Peyer's patch (tissue), 4 donors: ENCODE measurements at regions not wholly inside any gene's neighbourhood (a gene's known extent, or its start where the extent isn't known, plus 50 kb on each side); places are given as distances from the start of the nearest gene placed in this dataset.

Experiments used
- POLR2A ChIP-seq, 2 donors: fragments of 450-650 bp; IDR thresholded peaks; one replicate each; pipeline ENCODE4 v1.5.1; 2017; ENCODE audit warnings: antibody characterized with exemption in 2 of 2, mild to moderate bottlenecking in 2 of 2, moderate library complexity in 2 of 2
- TF ChIP-seq, protein P1 (sequence below), 6 experiments: fragments of 450-650 bp in 4 of 6; fragments of 200-600 bp in 2 of 6; sonication (generic) in 1 of 6; IDR thresholded peaks; one replicate each; pipeline ENCODE4 v1.5.1; 2017 to 2019; ENCODE audit warnings: antibody characterized with exemption in 6 of 6, mild to moderate bottlenecking in 3 of 6, moderate library complexity in 1 of 6

GRCh38 chr6:40280231-40280630, 306.9 kb downstream of the LRFN2 start:
- TF ChIP-seq, protein P1, sequence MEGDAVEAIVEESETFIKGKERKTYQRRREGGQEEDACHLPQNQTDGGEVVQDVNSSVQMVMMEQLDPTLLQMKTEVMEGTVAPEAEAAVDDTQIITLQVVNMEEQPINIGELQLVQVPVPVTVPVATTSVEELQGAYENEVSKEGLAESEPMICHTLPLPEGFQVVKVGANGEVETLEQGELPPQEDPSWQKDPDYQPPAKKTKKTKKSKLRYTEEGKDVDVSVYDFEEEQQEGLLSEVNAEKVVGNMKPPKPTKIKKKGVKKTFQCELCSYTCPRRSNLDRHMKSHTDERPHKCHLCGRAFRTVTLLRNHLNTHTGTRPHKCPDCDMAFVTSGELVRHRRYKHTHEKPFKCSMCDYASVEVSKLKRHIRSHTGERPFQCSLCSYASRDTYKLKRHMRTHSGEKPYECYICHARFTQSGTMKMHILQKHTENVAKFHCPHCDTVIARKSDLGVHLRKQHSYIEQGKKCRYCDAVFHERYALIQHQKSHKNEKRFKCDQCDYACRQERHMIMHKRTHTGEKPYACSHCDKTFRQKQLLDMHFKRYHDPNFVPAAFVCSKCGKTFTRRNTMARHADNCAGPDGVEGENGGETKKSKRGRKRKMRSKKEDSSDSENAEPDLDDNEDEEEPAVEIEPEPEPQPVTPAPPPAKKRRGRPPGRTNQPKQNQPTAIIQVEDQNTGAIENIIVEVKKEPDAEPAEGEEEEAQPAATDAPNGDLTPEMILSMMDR (IDR thresholded peaks at IDR 0.05): no peak
- no peak for TF ChIP-seq POLR2A (IDR thresholded peaks at IDR 0.05)
